ENCODE measurements at regions not wholly inside any gene's neighbourhood (a gene's known extent, or its start where the extent isn't known, plus 50 kb on each side); places are given as distances from the start of the nearest gene placed in this dataset.
"Not testable (repeated sequence)": the region's sequence is repeated elsewhere in the genome, so short reads cannot be mapped to it uniquely, and the experiment has no call there.

DNA sequence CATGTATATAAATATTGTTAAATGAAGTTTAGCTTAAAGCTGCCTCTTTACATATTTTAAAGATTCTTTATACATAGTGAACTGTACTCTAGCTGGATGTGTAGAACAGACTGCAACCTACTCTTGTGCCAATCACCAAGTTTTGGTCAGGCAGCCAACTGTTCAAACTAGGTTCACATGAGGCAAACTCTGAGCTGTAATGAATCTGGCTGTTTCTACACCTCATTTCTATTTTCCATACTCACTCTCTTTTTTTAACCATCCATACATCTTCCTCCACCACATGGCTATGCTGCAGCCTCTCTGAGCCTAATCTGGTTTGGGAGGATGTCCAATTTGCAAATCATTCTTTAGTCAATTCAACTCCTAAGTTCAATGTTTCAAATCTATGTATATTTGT is 974.8 kb downstream of the CNTNAP5 start:
- no peak for DNase-seq
- no peaks in the 10 kb centered on the region for H3K9me3 ChIP-seq
- no peaks in the 10 kb centered on the region for H3K27me3 ChIP-seq
- no peak for ATAC-seq
- TF ChIP-seq, protein P1, sequence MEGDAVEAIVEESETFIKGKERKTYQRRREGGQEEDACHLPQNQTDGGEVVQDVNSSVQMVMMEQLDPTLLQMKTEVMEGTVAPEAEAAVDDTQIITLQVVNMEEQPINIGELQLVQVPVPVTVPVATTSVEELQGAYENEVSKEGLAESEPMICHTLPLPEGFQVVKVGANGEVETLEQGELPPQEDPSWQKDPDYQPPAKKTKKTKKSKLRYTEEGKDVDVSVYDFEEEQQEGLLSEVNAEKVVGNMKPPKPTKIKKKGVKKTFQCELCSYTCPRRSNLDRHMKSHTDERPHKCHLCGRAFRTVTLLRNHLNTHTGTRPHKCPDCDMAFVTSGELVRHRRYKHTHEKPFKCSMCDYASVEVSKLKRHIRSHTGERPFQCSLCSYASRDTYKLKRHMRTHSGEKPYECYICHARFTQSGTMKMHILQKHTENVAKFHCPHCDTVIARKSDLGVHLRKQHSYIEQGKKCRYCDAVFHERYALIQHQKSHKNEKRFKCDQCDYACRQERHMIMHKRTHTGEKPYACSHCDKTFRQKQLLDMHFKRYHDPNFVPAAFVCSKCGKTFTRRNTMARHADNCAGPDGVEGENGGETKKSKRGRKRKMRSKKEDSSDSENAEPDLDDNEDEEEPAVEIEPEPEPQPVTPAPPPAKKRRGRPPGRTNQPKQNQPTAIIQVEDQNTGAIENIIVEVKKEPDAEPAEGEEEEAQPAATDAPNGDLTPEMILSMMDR (IDR thresholded peaks at IDR 0.05 in 4 of 5, conservative IDR thresholded peaks at IDR 0.05 in 1 of 5), result no peak
- TF ChIP-seq POLR2A (IDR thresholded peaks at IDR 0.05), result no peak
- no peak overlapping the region for H3K4me3 ChIP-seq
- no peak overlapping the region for H3K27ac ChIP-seq
- intact Hi-C loops (cut with DNase I; ENCODE audit: low total_unique reads), result no loop called here
- H3K4me1 ChIP-seq, result no peaks in the 10 kb centered on the region
- in situ Hi-C loops (cut with MboI; ENCODE audit: low sequenced_read_pairs in 4 of 4), result no loop called here
- H3K36me3 ChIP-seq, result no peaks in the 10 kb centered on the region

DNA sequence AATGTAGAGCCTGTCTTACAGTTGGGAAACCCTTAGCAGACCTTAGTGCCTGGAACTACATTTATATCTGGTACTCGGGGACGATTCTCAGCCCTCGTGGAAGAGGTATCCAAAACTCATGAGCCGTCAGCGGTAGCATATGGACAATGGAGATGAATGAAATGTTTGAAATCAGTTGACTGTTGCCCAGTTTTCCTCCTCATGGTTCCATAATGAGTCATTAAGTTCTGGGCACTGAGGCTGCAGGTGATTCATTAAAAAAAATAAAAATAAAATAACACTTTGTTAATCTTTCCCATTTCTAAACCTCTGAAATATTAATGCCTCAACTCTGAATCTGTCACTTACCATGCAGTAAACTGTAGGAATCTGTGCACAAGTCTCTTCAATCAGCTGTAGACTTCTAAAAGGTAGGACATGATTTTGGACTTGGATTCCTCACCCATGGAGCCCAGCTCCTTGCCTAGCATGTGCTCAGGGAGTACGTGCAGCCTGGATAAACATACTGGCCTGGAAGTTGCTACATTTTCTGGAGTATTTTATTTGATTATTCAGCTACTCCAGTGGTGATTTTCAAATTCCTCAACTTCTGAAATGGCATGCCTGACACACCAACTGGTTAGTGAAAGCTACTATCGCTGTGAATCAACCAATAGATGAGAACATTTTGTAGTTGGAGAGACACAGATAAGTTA is 979.2 kb downstream of the CNTNAP5 start:
- Histone ChIP-seq H3K36me3 (no peaks in the 10 kb centered on the region), H3K9me3 (no peaks in the 10 kb centered on the region), H3K4me3 (no peak overlapping the region), H3K27ac (no peak overlapping the region), H3K4me1 (no peaks in the 10 kb centered on the region), H3K27me3 (no peaks in the 10 kb centered on the region)
- DNase-seq (no peak), ATAC-seq (no peak)
- in situ Hi-C loops (cut with MboI; ENCODE audit: low sequenced_read_pairs in 4 of 4) (no loop called here), intact Hi-C loops (cut with DNase I; ENCODE audit: low total_unique reads) (no loop called here)
- TF ChIP-seq, protein P1 (IDR thresholded peaks at IDR 0.05 in 4 of 5, conservative IDR thresholded peaks at IDR 0.05 in 1 of 5), result no peak
- TF ChIP-seq POLR2A (IDR thresholded peaks at IDR 0.05), result no peak

DNA sequence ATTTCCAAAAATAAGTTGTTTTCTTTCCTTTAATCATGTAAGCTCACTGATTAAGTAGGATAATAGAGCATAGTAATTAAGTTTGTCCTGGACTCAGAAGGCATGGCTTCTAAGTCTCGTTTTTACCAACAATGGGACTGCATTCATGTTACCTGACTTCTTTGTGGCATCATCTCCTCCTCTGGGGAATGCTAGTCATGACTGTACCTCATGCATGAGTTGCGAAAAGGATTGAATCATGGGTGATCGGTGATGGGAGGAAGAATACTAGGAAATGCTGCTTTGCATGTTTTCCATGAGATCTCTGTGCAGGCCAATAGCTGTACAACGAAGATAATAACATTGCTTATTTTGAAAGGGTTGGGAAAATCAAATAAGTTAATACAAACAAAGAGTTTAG is 981.6 kb downstream of the CNTNAP5 start:
- H3K4me1 ChIP-seq, result no peaks in the 10 kb centered on the region
- H3K4me3 ChIP-seq, result no peak overlapping the region
- no peak for TF ChIP-seq POLR2A (IDR thresholded peaks at IDR 0.05)
- TF ChIP-seq, protein P1 (IDR thresholded peaks at IDR 0.05 in 4 of 5, conservative IDR thresholded peaks at IDR 0.05 in 1 of 5), result no peak
- intact Hi-C loops (cut with DNase I; ENCODE audit: low total_unique reads) (no loop called here), in situ Hi-C loops (cut with MboI; ENCODE audit: low sequenced_read_pairs in 4 of 4) (no loop called here)
- no peaks in the 10 kb centered on the region for H3K9me3 ChIP-seq
- H3K27ac ChIP-seq, result no peak overlapping the region
- no peak for DNase-seq
- H3K27me3 ChIP-seq, result no peaks in the 10 kb centered on the region
- no peaks in the 10 kb centered on the region for H3K36me3 ChIP-seq
- no peak for ATAC-seq

- intact Hi-C loops (cut with DNase I; ENCODE audit: low total_unique reads); ATAC-seq; H3K36me3 ChIP-seq; in situ Hi-C loops (cut with MboI; ENCODE audit: low sequenced_read_pairs in 4 of 4); H3K27ac ChIP-seq; H3K9me3 ChIP-seq; H3K4me1 ChIP-seq; H3K27me3 ChIP-seq; DNase-seq; H3K4me3 ChIP-seq: not testable (repeated sequence)
Observed at GRCh38 chr2:125028721-125029120, 1003.6 kb downstream of the CNTNAP5 start.

- in situ Hi-C loops (cut with MboI; ENCODE audit: low sequenced_read_pairs in 4 of 4) (no loop called here), intact Hi-C loops (cut with DNase I; ENCODE audit: low total_unique reads) (no loop called here)
- Histone ChIP-seq H3K4me3 (no peak overlapping the region), H3K9me3 (no peaks in the 10 kb centered on the region), H3K27ac (no peak overlapping the region), H3K4me1 (no peaks in the 10 kb centered on the region), H3K36me3 (no peaks in the 10 kb centered on the region), H3K27me3 (no peaks in the 10 kb centered on the region)
- ATAC-seq (no peak), DNase-seq (no peak)
- no peak for TF ChIP-seq POLR2A (IDR thresholded peaks at IDR 0.05)
- TF ChIP-seq, protein P1 (IDR thresholded peaks at IDR 0.05 in 4 of 5, conservative IDR thresholded peaks at IDR 0.05 in 1 of 5), result no peak
Observed at GRCh38 chr2:125033871-125034270, 1008.8 kb downstream of the CNTNAP5 start.

Data from gastrocnemius medialis (tissue), 4 donors.